ENCODE measurements at regions not wholly inside any gene's neighbourhood (a gene's known extent, or its start where the extent isn't known, plus 50 kb on each side); places are given as distances from the start of the nearest gene placed in this dataset.
A peak's percentile ranks its signal among the peaks of the same experiment; 100 is the strongest.

DNA sequence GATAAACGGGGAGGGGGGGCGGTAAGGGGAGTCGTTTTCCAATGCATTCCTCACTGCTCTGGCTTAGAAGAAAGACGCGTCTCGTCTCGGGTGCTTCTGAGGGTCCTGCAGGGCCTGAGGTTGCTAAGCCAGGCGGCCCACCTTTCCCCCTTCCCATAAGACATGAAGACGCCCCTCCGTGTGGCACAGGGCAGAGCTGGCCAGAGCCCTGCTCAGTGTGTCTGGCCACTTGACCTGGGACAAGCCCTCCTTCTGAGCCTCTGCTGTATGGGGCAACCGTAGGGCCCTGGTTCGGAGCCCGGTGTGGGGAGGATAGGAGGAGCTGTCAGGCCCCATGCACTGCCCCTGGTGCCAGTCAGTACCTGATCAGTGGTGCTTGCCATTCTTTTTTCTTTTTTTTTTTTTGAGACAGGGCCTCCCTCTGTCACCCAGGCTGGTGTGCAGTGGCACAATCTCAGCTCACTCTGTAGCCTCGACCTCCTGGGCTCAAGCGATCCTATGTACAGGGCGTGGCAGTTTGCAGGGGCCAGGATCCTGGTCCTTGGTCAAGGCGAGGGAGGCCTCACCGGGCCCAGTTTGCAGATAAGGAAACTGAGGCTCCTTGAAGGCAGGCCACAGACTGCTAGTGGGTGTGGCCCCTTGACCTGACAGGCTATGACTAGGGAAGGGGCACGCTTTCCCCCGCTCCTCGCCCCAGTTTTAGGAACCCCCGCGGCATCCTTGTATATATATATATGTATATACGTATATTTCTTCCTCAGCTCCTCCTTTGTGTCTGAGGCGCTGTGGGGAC lies 172.3 kb upstream of the IER5L start:
- H3K4me3 Mint-ChIP-seq: no peak overlapping the region

GRCh38 chr9:129349665-129349947 lies 171.5 kb upstream of the IER5L start:
- Histone ChIP-seq H3K27ac (ENCODE audit: low read depth, low read length) (no peak overlapping the region), H3K9me3 (ENCODE audit: low read length) (no peaks in the 10 kb centered on the region), H3K27me3 (ENCODE audit: insufficient read depth, low read length, poor library complexity, severe bottlenecking) (peaks cover 3% of the 10 kb centered on the region), H3K4me1 (ENCODE audit: insufficient read depth, low read length) (no peaks in the 10 kb centered on the region), H3K4me3 (ENCODE audit: low read length) (no peak overlapping the region), H3K36me3 (ENCODE audit: insufficient read depth, low read length) (no peaks in the 10 kb centered on the region)
- no peak for DNase-seq
- POLR2A ChIA-PET: no interaction called here
- Mint-ChIP-seq H3K27ac (no peak overlapping the region), H3K9me3 (no peaks in the 10 kb centered on the region), H3K4me1 (peaks cover 5 to 13% (median 6%) of the 10 kb centered on the region in 3 donors), H3K4me3 (no peak overlapping the region), H3K27me3 (peaks cover 14 to 18% of the 10 kb centered on the region in 2 donors), H3K36me3 (no peaks in the 10 kb centered on the region)
- CTCF ChIA-PET: no interaction called here

More for the DNA sequence above, 172.3 kb upstream of the IER5L start:
- H3K36me3 ChIP-seq (ENCODE audit: insufficient read depth, low read length): no peaks in the 10 kb centered on the region
- peaks cover 3% of the 10 kb centered on the region for H3K27me3 ChIP-seq (ENCODE audit: insufficient read depth, low read length, poor library complexity, severe bottlenecking)
- H3K9me3 ChIP-seq (ENCODE audit: low read length): no peaks in the 10 kb centered on the region
- Mint-ChIP-seq H3K9me3 (peaks cover 0 to 2% (median 0%) of the 10 kb centered on the region in 5 donors), H3K36me3 (no peaks in the 10 kb centered on the region), H3K4me1 (peaks cover 5 to 13% (median 6%) of the 10 kb centered on the region in 3 donors), H3K27ac (no peak overlapping the region), H3K27me3 (peaks cover 14 to 18% of the 10 kb centered on the region in 2 donors)
- H3K27ac ChIP-seq (ENCODE audit: low read depth, low read length): no peak overlapping the region
- no peak overlapping the region for H3K4me3 ChIP-seq (ENCODE audit: low read length)
- DNase-seq: no peak
- H3K4me1 ChIP-seq (ENCODE audit: insufficient read depth, low read length): no peaks in the 10 kb centered on the region
- ChIA-PET CTCF (no interaction called here), POLR2A (no interaction called here)

- Mint-ChIP-seq H3K36me3 (no peaks in the 10 kb centered on the region), H3K27me3 (peaks cover 12 to 17% of the 10 kb centered on the region in 2 donors), H3K9me3 (no peaks in the 10 kb centered on the region), H3K4me3 (no peak overlapping the region), H3K4me1 (peaks cover 5 to 13% (median 6%) of the 10 kb centered on the region in 3 donors), H3K27ac (peak overlapping the region in 4 of 8 donors; percentile 4 to 82 (median 68))
- ChIA-PET POLR2A (no interaction called here), CTCF (no interaction called here)
- Histone ChIP-seq H3K36me3 (ENCODE audit: insufficient read depth, low read length) (no peaks in the 10 kb centered on the region), H3K9me3 (ENCODE audit: low read length) (no peaks in the 10 kb centered on the region), H3K27ac (ENCODE audit: low read depth, low read length) (no peak overlapping the region), H3K27me3 (ENCODE audit: insufficient read depth, low read length, poor library complexity, severe bottlenecking) (peaks cover 3% of the 10 kb centered on the region), H3K4me3 (ENCODE audit: low read length) (no peak overlapping the region), H3K4me1 (ENCODE audit: insufficient read depth, low read length) (no peaks in the 10 kb centered on the region)
- DNase-seq: no peak
These were observed 171.0 kb upstream of the IER5L start for GRCh38 chr9:129348890-129349664.

DNA sequence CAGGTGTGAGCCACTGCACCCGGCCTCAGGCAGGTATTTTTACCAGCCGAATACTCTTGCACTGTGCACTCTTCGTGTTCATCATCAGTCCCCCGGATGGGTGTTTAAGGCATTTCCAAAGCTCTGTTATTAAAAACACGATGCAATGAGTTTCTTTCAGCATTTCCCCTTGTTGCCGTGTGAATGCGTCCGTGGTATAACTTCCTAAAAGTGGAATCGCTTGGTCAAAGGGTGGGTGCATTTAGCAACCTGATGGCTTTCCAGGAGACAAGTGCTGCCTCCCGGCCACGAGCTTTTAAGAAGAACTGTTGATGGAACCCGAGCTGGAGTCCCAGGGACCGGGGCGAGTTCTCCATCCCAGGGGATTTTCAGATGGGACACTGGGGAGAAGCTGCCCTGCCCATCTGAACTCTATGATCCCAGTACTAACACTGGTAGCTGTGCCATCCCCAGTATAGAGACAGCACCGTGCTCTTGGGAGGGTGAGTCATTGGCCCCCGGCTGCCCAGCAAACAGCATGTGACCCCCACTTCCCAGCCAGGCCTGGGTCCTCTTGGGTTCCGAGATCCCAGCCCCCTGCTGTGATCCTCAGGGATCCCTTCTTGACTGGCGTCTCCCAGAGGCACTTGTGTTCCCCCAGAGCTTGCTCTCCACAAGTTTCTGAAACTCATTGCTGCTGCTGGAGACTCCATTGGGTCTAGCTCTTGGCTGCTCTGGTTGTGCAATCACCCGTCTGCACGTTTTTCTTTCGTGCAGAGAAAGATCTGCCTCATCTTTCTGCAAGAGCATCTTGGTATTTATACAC lies 169.5 kb upstream of the IER5L start:
- ChIA-PET CTCF (interaction anchor here (0.8 to 2.1 kb wide), 4 partner anchors 11 to 173 kb away, joined by 3 to 7 read pairs (median 4); partner anchors contain the start of gene IER5L), POLR2A (no interaction called here)
- DNase-seq: no peak
- no peak overlapping the region for H3K4me3 ChIP-seq (ENCODE audit: low read length)
- peaks cover 5 to 13% (median 6%) of the 10 kb centered on the region in 3 donors for H3K4me1 Mint-ChIP-seq
- peaks cover 2 to 11% of the 10 kb centered on the region in 2 donors for H3K27me3 Mint-ChIP-seq
- H3K9me3 Mint-ChIP-seq: no peaks in the 10 kb centered on the region
- no peaks in the 10 kb centered on the region for H3K9me3 ChIP-seq (ENCODE audit: low read length)
- no peak overlapping the region for H3K27ac Mint-ChIP-seq
- H3K27ac ChIP-seq (ENCODE audit: low read depth, low read length): no peak overlapping the region
- no peaks in the 10 kb centered on the region for H3K4me1 ChIP-seq (ENCODE audit: insufficient read depth, low read length)
- no peaks in the 10 kb centered on the region for H3K36me3 ChIP-seq (ENCODE audit: insufficient read depth, low read length)
- H3K36me3 Mint-ChIP-seq: no peaks in the 10 kb centered on the region
- H3K27me3 ChIP-seq (ENCODE audit: insufficient read depth, low read length, poor library complexity, severe bottlenecking): peaks cover 2% of the 10 kb centered on the region
- no peak overlapping the region for H3K4me3 Mint-ChIP-seq

DNA sequence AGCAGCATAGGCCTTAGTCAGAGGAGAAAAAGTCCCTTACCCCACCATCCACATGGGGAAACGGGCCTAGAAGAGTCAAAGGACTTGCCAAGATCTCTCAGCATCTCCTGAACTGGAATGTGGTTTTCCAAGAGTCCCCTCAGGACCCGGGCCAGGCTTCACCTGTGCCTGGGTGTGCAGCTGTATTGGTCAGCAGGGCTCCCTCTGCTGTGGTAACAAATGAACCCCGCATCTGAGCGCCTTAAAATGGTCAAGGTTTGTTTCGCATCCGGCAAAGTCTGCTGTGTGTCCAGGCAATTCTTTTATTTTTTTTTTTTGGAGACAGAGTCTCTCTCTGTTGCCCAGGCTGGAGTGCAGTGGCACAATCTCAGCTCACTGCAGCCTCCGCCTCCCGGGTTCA lies 168.0 kb upstream of the IER5L start:
- Mint-ChIP-seq H3K9me3 (no peaks in the 10 kb centered on the region), H3K36me3 (no peaks in the 10 kb centered on the region), H3K27me3 (peaks cover 0 to 7% of the 10 kb centered on the region in 2 donors), H3K4me3 (no peak overlapping the region), H3K27ac (no peak overlapping the region), H3K4me1 (peaks cover 4 to 9% (median 5%) of the 10 kb centered on the region in 3 donors)
- H3K36me3 ChIP-seq (ENCODE audit: insufficient read depth, low read length): no peaks in the 10 kb centered on the region
- ChIA-PET POLR2A (no interaction called here), CTCF (interaction anchor here (1.2 to 2.1 kb wide), 2 partner anchors 28 to 171 kb away, joined by 3 to 7 read pairs; no protein-coding TSS in a partner anchor)
- no peaks in the 10 kb centered on the region for H3K4me1 ChIP-seq (ENCODE audit: insufficient read depth, low read length)
- no peaks in the 10 kb centered on the region for H3K27me3 ChIP-seq (ENCODE audit: insufficient read depth, low read length, poor library complexity, severe bottlenecking)
- no peak overlapping the region for H3K27ac ChIP-seq (ENCODE audit: low read depth, low read length)
- DNase-seq: no peak
- H3K9me3 ChIP-seq (ENCODE audit: low read length): no peaks in the 10 kb centered on the region
- H3K4me3 ChIP-seq (ENCODE audit: low read length): no peak overlapping the region

DNA sequence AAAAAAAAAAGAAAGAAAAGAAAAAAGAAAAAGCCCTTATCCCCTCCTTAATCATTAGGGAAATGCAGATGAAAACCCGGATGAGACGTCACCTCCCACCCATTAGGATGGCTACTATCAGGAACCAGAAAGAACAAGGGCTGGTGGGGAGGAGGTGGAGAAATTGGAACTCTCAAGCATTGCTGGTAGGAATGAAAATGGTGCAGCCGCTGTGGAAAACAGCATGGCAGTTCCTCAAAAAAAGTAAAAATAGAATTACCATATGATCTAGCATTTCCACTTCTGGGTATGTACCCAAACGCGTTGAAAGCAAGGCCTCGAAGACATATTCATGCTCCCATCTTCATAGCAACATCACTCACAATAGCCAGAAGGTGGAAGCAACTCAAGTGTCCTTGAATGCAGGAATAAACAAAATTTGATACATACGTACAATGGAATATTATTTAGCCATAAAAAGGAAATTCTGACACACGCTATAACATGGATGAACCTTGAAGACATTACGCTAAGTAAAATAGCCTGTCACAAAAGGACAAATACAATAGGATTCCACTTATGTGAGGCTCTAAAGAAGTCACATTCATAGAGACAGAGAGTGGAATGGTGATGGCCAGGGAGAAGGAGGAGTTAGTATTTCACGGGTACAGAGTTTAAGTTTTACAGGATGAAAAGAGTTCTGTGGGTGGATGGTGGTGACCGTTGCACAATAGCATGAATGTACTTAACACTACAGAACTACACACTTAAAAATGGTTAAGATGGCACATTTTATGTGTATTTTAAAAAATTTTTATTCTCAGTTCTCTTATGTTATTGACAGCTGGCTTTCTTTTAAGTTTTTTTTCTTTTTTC lies 166.8 kb upstream of the IER5L start:
- no peak overlapping the region for H3K4me3 ChIP-seq (ENCODE audit: low read length)
- H3K36me3 ChIP-seq (ENCODE audit: insufficient read depth, low read length): no peaks in the 10 kb centered on the region
- Mint-ChIP-seq H3K4me1 (peaks cover 4 to 9% (median 5%) of the 10 kb centered on the region in 3 donors), H3K27me3 (peaks cover 0 to 3% of the 10 kb centered on the region in 2 donors), H3K9me3 (no peaks in the 10 kb centered on the region), H3K27ac (no peak overlapping the region), H3K4me3 (no peak overlapping the region), H3K36me3 (no peaks in the 10 kb centered on the region)
- no peak overlapping the region for H3K27ac ChIP-seq (ENCODE audit: low read depth, low read length)
- ChIA-PET POLR2A (no interaction called here), CTCF (interaction anchor here (0.6 to 1.2 kb wide), 2 partner anchors 26 to 279 kb away, joined by 3 read pairs; no protein-coding TSS in a partner anchor)
- DNase-seq: no peak
- H3K9me3 ChIP-seq (ENCODE audit: low read length): no peaks in the 10 kb centered on the region
- no peaks in the 10 kb centered on the region for H3K27me3 ChIP-seq (ENCODE audit: insufficient read depth, low read length, poor library complexity, severe bottlenecking)
- no peaks in the 10 kb centered on the region for H3K4me1 ChIP-seq (ENCODE audit: insufficient read depth, low read length)
